GM18867 (cell line): ENCODE measurements at regions not wholly inside any gene's neighbourhood (a gene's known extent, or its start where the extent isn't known, plus 50 kb on each side); places are given as distances from the start of the nearest gene placed in this dataset.
"Not testable (repeated sequence)": the region's sequence is repeated elsewhere in the genome, so short reads cannot be mapped to it uniquely, and the experiment has no call there.

Experiments used
- ATAC-seq: cut with Tn5 transposase; IDR thresholded peaks from one replicate; pipeline ENCODE4 v1.9.1; 2021; ENCODE audit warnings: mild to moderate bottlenecking, moderate library complexity; ENCODE audit not compliant: unreplicated experiment

DNA sequence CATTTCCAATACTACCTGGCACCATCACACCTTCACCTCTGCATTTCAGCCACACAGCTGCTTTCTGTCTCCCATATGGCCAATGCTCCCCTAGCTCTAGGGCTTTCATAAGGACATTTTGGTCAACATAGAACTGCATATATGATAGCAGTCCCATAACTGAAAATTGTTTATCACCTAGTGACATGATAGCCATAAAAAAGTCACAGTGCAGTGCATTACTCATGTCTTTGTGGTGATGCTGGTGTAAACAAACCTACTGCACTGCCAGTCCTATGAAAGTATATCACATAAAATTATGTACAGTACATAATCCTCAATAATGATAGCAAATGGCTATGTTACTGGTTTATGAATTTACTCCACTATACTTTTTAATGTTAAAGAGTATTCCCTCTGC is 221.0 kb downstream of the NAF1 start:
- no peak for ATAC-seq

DNA sequence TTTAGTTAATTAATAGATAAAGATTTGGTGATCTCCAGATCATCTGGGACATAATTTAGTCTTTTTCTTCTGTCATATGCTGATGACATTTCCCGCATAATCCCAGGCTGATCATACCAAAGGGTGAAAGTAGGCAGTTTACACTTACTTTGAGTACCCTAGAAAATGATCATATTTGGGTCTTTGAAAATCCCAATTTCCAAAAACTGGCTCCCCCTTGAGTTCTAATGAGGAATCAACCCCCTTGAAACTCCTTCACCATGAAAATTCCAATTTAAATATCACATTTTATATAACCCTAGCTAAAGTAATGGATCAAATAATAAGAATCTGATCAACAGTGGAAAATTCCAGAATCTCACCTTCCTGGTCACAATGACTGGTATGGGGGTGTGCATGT is 223.4 kb downstream of the NAF1 start:
- no peak for ATAC-seq

DNA sequence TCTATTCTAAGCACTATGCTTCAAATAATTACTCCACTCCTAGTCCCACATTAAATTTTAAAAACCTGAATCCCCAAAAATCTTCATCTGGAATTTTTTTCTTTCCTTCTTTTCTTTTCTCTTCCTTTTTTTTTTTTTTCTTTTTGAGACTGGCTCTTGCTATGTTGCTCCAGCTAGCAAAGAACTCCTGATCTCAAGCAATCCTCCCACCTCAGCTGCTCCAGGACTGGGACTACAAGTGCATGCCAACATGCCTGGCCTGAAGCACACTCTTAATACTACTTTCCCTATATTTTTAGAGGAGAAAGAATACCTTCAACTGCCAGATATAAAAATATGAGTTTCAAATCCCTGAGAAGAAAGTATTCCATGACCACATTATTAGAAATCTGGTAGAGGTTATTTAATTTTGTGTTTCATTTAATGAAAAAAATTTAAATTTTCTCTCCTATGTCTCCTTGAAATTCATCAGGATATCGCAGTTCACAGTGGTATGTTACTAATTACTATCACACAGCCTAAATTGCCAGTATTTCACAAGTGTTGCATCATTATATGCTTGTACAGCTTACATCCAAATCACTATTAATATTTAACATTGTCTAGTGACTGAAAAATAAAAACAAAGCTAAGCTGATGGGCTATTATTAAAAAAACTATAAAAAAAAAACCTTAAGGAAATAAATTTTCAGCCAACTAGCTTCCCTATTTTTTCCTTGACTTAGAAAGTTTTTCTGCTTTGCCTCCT is 227.8 kb downstream of the NAF1 start:
- no peak for ATAC-seq

DNA sequence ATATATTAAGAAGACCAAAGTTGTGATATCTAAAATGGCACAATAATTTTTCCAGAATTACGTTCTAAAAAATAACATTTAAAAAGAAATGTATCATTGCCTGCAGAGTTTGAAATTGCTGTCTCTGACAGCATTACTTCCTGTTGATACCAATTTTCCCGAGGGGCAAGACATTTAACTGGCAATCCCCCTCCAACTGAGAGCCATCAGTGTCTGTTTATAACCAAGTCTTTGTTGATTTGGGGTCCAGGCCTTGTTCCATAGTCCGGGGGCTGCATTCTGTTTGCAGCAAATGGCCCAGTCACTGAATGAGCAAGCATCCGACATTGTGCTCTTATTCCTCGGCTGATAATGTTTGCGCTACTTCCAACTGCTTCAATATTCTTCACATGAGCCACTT is 231.5 kb downstream of the NAF1 start:
- ATAC-seq = no peak

- ATAC-seq = no peak
Measured at GRCh38 chr4:162931286-162931685, 235.4 kb downstream of the NAF1 start.

DNA sequence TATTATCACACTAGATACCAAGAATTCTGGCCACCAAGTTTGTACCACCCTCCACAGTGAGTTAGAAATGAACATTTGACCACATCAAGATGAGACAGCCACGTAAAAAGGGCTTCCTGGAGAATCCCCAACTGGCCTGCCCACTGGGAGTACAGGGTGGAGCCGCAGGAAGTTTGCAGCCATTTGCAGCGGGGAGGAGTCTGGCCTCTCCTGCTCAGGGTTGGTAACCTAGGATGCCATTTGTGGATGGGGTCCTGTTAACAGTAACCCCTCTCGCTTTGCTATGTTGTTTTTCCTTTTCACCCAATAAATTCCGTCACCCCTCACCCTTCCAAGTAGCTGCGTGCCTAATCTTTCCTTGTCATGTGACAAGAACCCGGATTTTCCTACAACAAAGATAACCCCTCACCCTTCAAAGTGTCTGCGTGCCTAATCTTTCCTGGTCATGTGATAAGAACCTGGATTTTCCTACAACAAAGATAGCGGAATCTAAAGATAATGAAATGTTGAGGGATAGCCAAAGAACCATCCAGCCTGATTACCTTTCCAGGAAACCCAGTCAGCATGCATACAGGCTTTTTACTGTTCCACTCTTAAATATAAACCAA is 245.4 kb downstream of the NAF1 start:
- no peak for ATAC-seq

DNA sequence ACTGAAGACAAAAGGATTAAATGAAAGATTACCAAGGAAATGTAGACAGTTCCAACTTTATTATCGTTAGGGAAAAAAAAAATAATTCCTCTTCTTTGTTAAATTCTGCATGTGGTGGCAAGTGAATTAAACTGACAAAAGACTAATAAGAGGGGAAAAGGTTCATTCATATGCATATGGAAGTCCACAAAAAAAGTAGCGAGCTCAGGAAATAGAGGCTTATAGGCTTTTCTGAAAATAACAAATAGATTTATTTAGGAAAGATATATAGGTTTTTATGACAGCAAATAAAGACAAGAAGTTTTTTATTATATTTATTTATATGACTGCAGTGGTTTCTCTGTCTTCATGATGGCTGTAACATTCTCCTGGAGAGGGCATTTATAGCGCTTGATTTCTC is 246.0 kb downstream of the NAF1 start:
- ATAC-seq = no peak

DNA sequence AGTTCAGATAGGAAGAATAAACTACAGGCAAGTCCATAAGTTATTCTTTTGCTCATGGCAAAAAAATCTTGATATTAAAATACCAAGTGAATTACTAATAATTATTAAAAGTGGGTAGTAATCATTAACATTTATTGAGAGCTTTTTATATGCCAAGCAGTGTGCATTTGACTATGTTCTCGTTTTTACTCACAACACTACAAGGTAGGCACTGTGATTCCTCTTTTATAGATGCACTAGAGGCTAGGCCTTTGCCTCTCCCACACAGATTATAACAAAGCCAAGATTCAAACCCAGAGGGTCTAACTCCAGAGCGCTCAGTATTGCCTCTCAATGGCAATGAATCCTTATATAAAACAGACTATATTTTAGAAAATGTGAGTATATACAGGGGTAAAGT is 254.2 kb downstream of the NAF1 start:
- no peak for ATAC-seq

DNA sequence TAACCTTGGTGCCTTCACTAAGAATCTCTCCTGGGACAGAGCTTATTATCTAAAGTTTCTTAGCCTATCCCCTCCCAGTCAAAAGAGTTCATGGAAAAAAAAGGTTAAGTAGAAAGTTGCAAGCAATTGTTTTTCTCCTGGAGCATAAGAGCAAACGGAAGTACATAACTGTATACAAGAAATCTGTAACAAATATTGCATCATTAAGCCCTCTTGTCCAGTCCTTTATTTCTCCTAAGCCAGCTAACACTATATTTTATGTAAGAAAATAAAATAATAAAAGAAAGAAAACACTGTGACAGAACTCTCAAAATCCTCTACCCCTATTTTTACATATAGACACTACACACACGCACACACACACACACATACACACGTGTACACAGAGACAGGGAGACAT is 255.3 kb downstream of the NAF1 start:
- ATAC-seq = no peak

DNA sequence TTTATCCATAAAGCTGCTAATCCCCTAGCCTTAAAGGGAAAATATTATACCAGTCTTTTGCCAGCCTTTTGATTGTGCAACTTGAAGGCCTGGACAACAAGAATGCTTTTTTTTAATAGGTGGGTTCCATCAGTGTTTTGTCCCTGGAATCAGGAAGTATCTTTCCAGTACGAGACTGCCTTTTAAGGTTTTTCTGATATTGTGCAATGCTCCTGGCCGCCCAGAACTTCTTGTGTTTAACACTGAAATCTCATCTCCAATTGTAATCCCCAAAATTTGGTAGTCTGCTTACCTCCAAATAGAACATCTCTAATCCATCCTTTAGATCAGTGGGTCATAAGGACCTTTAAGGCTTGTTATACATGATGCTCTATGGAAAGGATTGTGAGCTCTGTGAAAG is 256.7 kb downstream of the NAF1 start:
- no peak for ATAC-seq

DNA sequence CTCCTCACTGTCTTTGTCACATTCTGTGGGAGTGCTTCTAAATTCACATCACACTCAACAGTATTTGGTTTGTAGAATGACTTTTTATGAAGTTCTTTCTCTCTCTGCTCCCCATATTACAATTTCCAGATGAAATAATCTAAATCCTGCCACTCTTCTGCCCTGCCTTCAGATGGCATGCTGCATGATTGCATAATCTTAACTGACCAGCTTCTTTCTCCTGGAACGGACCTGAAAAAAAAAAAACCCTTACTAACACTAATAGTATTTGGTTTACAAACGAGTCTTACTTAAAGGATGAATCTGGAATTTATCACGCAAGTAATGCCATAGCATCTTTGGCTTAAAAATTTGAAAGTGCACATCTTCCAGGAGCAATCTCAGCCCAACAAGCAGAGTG is 272.3 kb downstream of the NAF1 start:
- ATAC-seq = no peak

DNA sequence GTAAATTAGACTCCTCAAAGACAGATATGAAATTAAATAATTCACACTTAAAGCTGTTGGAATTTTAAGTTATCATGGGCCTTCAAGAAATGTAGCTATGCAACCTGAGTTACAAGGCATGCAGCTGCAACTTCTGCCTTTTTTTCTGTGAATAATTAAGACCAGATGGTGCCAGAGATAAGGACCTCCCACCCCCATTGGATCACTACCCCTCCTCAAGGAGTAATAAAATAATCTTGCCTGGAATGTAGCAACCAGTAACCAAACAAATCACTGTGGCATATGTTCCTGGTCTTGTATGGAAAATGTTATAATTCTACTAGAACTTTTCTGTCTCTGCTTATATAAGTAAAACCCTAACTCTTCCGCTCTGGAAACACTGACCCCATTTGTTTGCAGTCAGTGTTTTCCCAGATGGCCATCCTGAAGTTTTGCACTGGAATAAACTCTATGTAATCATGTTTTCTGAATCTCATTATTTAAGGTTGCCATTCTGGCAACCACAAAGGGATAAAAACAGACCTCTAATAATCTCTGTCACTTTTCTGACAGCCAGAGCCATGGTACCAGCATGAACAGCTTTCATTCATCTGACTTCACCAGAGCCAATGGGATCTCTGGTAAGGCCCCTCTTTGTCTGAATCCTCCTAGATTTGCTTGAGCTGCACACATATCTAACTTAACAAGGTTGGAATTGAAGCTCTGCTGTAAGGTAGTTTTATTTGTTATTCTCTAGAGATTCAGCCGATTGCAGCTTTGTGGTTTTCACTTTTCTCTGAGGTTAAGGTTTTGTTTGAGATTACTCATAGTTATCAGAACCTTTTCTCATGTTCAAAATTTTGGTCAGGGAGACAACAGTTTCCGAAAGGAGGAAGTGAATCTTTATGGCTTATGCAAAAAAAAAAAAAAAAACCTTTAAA is 274.6 kb downstream of the NAF1 start:
- ATAC-seq = peak; percentile 98

DNA sequence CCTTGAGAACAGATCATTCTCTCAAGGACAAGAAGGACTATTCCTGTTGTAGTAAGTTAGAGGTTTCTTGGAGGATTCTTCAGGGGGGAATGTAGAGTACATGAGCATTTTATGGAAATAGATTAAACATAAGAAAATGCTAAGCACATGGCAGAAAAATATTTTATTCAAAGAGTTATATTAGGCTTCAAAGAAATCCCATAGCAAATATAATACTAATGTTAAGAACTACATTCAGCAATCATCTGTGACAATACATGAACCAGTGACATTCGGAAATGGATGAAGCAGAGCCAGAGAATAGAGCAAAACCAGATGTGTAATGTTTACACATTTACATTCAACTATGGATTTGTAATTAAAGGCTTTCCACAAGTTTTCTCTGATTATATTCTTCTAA is 288.6 kb downstream of the NAF1 start:
- no peak for ATAC-seq

DNA sequence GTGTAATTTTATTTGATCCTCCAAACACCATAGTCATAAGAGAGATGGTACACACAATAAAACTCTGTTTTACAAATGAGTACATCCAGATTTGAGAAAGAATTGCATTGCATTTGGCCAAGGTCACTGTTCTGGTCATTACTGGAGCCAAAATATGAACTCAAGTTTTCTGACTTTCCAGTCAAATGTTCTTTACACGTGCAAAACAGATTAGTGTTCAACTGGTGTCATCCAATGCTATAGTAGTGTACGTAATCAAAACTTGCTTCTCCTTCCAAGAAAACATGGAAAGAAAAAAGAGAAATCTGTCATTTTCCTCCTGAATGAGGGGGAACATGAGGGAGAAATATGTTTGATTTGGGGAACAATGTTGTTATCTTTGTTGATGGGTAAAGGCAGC is 291.9 kb downstream of the NAF1 start:
- ATAC-seq = no peak

DNA sequence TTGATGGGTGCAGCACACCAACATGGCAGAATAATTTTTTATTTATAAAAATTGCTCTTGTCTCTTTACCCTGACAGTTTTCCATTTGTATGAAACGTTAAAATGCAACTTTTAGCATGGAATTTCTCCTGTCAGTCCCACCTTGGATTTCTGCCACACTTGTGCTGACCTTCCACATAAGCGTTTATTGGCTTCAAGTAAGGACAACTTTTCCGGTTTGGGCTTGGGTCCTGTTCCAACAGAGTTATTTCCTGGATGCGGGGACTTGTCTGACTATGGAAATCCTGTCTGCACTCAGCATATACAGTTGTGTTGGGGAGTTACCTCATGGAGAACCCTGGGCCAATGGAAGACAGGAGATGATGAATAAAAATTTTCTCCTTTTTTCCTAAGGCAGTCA is 294.7 kb downstream of the NAF1 start:
- ATAC-seq = no peak

DNA sequence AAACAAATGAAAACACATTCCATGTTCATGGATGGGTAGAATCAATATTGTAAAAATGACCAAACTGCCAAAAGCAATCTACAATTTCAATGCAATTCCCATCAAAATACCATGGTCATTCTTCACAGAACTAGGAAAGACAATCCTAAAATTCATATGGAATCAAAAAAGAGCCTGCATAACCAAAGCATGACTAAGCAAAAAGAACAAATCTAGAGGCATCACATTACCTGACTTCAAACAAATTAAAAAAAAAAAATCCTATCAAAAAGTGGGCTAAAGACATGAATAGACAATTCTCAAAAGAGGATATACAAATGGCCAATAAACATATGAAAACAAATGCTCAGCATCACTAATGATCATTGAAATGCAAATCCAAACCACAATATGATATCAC is 297.5 kb downstream of the NAF1 start:
- no peak for ATAC-seq

DNA sequence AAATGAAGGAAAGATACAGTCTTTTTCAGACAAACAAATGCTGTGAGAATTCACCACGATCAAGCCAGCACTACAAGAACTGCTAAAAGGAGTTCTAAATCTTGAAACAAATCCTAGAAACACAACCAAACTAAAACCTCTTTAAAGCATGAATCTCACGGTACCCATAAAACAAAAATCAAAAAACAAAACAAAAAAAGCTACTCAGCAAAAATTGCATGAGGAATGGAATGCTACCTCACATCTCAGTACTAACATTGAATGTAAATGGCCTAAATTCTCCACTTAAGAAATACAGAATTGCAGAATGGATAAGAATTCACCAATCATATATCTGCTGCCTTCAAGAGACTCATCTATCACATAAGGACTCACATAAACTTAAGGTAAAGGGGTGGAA is 300.1 kb downstream of the NAF1 start:
- ATAC-seq = no peak

GRCh38 chr4:162865102-162865501 is 301.6 kb downstream of the NAF1 start:
- no peak for ATAC-seq

DNA sequence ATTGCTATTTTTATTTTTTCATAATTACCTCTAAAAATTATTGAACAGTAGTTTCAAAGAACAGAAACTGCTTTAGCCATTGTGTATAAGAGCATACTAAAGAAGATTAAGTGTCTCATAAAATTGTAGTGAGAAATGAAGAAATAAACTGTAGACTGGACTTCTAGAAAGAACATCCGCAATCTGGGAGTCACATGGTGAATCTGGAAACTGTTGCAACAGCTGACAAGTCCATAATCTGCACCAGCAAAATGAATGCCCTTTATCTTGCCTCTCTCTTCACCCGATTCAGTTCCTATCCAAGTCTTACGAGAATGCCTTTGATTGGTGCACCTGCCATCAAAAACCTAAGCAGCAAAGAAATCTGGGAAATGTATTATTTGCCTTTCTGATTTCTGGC is 312.9 kb downstream of the NAF1 start:
- ATAC-seq = no peak

- ATAC-seq = no peak
Measured at GRCh38 chr4:162852642-162853041, 314.0 kb downstream of the NAF1 start.

- ATAC-seq = not testable (repeated sequence)
Measured at GRCh38 chr4:162851241-162851758, 315.4 kb downstream of the NAF1 start.

DNA sequence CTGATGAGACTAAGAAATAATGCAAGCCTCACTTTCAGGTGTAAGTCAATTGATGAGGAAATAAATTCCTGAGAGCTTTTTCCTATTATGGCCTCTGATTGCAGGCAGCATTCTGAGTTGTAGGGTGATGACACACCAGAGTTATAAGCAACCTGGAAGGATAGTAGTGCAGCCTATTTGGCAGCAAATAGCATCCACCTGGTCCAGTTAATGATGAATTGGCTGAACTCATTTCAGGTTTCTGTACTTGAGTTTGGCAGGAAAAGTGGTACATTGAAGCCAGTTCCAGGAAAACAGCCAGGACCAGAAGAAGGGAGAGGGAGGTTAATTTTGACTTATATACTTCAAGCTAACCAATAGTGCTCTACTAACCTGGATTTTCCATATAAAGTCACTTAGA is 316.8 kb downstream of the NAF1 start:
- ATAC-seq = no peak
